C4-2B (cell line): ENCODE measurements at regions not wholly inside any gene's neighbourhood (a gene's known extent, or its start where the extent isn't known, plus 50 kb on each side); places are given as distances from the start of the nearest gene placed in this dataset.

Source experiments
- H3K27ac ChIP-seq: fragments of 450-650 bp; 2 replicates; pipeline ENCODE4 v1.5.1; 2017
- CTCF ChIP-seq: fragments of 450-650 bp; conservative IDR thresholded peaks from 2 replicates; pipeline ENCODE4 v1.5.1; 2017; ENCODE audit warnings: mild to moderate bottlenecking
- ZFX ChIP-seq: fragments of 450-650 bp; IDR thresholded peaks from 2 replicates; pipeline ENCODE4 v1.6.1; 2017

GRCh38 chr2:64859312-64860212, 129.6 kb upstream of the SLC1A4 start:
- H3K27ac ChIP-seq: peak overlapping the region; percentile 34

GRCh38 chr2:64860276-64860885, 128.8 kb upstream of the SLC1A4 start:
- no peak overlapping the region for H3K27ac ChIP-seq
- TF ChIP-seq CTCF (no peak), ZFX (no peak)

More at GRCh38 chr2:64859312-64860212, 129.6 kb upstream of the SLC1A4 start:
- TF ChIP-seq ZFX (no peak), CTCF (no peak)

GRCh38 chr2:64860936-64861335, 128.3 kb upstream of the SLC1A4 start:
- H3K27ac ChIP-seq: no peak overlapping the region
- TF ChIP-seq CTCF: no peak
- TF ChIP-seq ZFX: no peak

- H3K27ac ChIP-seq: no peak overlapping the region
- TF ChIP-seq ZFX (no peak), CTCF (no peak)
Observed at GRCh38 chr2:64861452-64862397, 127.5 kb upstream of the SLC1A4 start.

GRCh38 chr2:64862623-64863022, 126.6 kb upstream of the SLC1A4 start:
- no peak overlapping the region for H3K27ac ChIP-seq
- TF ChIP-seq ZFX: no peak
- TF ChIP-seq CTCF: no peak

- no peak overlapping the region for H3K27ac ChIP-seq
- TF ChIP-seq ZFX (no peak), CTCF (no peak)
Observed at GRCh38 chr2:64863097-64863820, 125.9 kb upstream of the SLC1A4 start.
